BE2C (cell line): ENCODE measurements at regions not wholly inside any gene's neighbourhood (a gene's known extent, or its start where the extent isn't known, plus 50 kb on each side); places are given as distances from the start of the nearest gene placed in this dataset.
"Not testable (repeated sequence)": the region's sequence is repeated elsewhere in the genome, so short reads cannot be mapped to it uniquely, and the experiment has no call there.

Experiments used
- DNase-seq: peaks from one replicate; pipeline ENCODE4 v3.0.0-alpha.2; 2020
- H3K27me3 ChIP-seq: fragments of 250-450 bp; sonication (Bioruptor Pico); 2 replicates; pipeline ENCODE4 v1.5.1; 2020; ENCODE audit warnings: mild to moderate bottlenecking
- H3K36me3 ChIP-seq: fragments of 250-450 bp; sonication (Bioruptor Pico); 2 replicates; pipeline ENCODE4 v1.5.1; 2020; ENCODE audit warnings: mild to moderate bottlenecking
- H3K4me1 ChIP-seq: fragments of 250-450 bp; sonication (Bioruptor Pico); 2 replicates; pipeline ENCODE4 v1.5.1; 2020
- H3K4me3 ChIP-seq: 2 replicates; pipeline ENCODE4 v1.5.1; 2011; ENCODE audit warnings: low read depth, low read length
- H3K9me3 ChIP-seq: fragments of 250-450 bp; sonication (Bioruptor Pico); 2 replicates; pipeline ENCODE4 v1.5.1; 2020
- CTCF ChIP-seq: IDR thresholded peaks from 2 replicates; pipeline ENCODE4 v1.5.1; 2012; ENCODE audit warnings: mild to moderate bottlenecking, low read depth, low read length

GRCh38 chr6:12636336-12636735, 80.2 kb upstream of the PHACTR1 start:
- Histone ChIP-seq H3K36me3 (no peaks in the 10 kb centered on the region), H3K9me3 (no peaks in the 10 kb centered on the region), H3K4me1 (no peaks in the 10 kb centered on the region), H3K4me3 (no peak overlapping the region), H3K27me3 (no peaks in the 10 kb centered on the region)
- no peak for DNase-seq
- TF ChIP-seq CTCF = peak; percentile 22

GRCh38 chr6:12637960-12638641, 78.5 kb upstream of the PHACTR1 start:
- TF ChIP-seq CTCF = peak; percentile 65
- no peaks in the 10 kb centered on the region for H3K4me1 ChIP-seq
- no peaks in the 10 kb centered on the region for H3K36me3 ChIP-seq
- no peaks in the 10 kb centered on the region for H3K9me3 ChIP-seq
- peak; percentile 34 for DNase-seq
- no peak overlapping the region for H3K4me3 ChIP-seq
- no peaks in the 10 kb centered on the region for H3K27me3 ChIP-seq

GRCh38 chr6:12640438-12640837, 76.1 kb upstream of the PHACTR1 start:
- DNase-seq = no peak
- no peaks in the 10 kb centered on the region for H3K27me3 ChIP-seq
- no peaks in the 10 kb centered on the region for H3K9me3 ChIP-seq
- no peak for TF ChIP-seq CTCF
- H3K4me3 ChIP-seq = no peak overlapping the region
- no peaks in the 10 kb centered on the region for H3K36me3 ChIP-seq
- no peaks in the 10 kb centered on the region for H3K4me1 ChIP-seq

GRCh38 chr6:12641785-12642184, 74.8 kb upstream of the PHACTR1 start:
- not testable (repeated sequence) for H3K9me3 ChIP-seq, H3K4me3 ChIP-seq, H3K27me3 ChIP-seq, H3K4me1 ChIP-seq, DNase-seq, H3K36me3 ChIP-seq

- H3K27me3 ChIP-seq = no peaks in the 10 kb centered on the region
- no peak for TF ChIP-seq CTCF
- H3K4me3 ChIP-seq = no peak overlapping the region
- no peaks in the 10 kb centered on the region for H3K9me3 ChIP-seq
- no peaks in the 10 kb centered on the region for H3K4me1 ChIP-seq
- no peaks in the 10 kb centered on the region for H3K36me3 ChIP-seq
- DNase-seq = no peak
These were observed 70.6 kb upstream of the PHACTR1 start for GRCh38 chr6:12645941-12646340.

GRCh38 chr6:12648171-12648570, 68.4 kb upstream of the PHACTR1 start:
- Histone ChIP-seq H3K27me3 (no peaks in the 10 kb centered on the region), H3K4me3 (no peak overlapping the region), H3K9me3 (no peaks in the 10 kb centered on the region), H3K4me1 (no peaks in the 10 kb centered on the region), H3K36me3 (no peaks in the 10 kb centered on the region)
- no peak for TF ChIP-seq CTCF
- DNase-seq = no peak
